RWPE1 (cell line): ENCODE measurements at regions not wholly inside any gene's neighbourhood (a gene's known extent, or its start where the extent isn't known, plus 50 kb on each side); places are given as distances from the start of the nearest gene placed in this dataset.

Source experiments
- CTCF ChIA-PET: fragments of 350-600 bp; sonication (Branson Sonifier 250); formaldehyde crosslinking; extraction: SDS; loops from one replicate; lab custom pipeline; 2021; lab: Yijun Ruan, JAX
- POLR2A ChIA-PET: fragments of 400-600 bp; formaldehyde crosslinking; extraction: SDS; loops from one replicate; lab custom pipeline; 2020; ENCODE audit warnings: antibody characterized with exemption; ENCODE audit not compliant: low non-redundant PET; lab: Yijun Ruan, JAX
- DNase-seq: peaks from one replicate; pipeline ENCODE4 v3.0.0; 2012; ENCODE audit warnings: low spot score
- H3K27ac ChIP-seq: fragments of 450-650 bp; 2 replicates; pipeline ENCODE4 v1.5.1; 2017
- CTCF ChIP-seq: fragments of 450-650 bp; conservative IDR thresholded peaks from 2 replicates; pipeline ENCODE4 v1.5.1; 2017; ENCODE audit warnings: low read depth, mild to moderate bottlenecking

GRCh38 chrX:15098505-15098904 is 171.4 kb downstream of the ASB9 start:
- TF ChIP-seq CTCF: no peak
- no peak for DNase-seq
- ChIA-PET POLR2A (no interaction called here), CTCF (no interaction called here)
- H3K27ac ChIP-seq: no peak overlapping the region

DNA sequence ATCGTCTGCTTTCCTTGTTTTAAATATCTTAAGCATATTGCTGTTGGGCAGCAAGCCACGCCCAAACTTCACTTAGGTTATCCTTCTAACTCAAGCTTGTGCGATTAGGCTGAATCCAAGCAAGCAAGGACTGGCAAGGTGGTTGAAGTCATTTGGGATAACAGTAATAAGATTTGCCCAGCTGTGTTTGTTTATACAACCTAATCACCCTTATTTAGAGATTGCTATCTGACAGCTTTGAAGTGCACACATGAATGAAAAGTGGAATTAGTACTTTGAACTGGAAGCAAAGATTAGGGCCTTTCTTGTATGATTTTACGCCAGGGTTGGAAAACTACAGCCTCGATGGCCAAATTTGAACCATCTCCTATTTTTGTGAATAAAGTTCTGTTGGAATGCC is 182.1 kb downstream of the ASB9 start:
- CTCF ChIA-PET: no interaction called here
- TF ChIP-seq CTCF: no peak
- no peak for DNase-seq
- H3K27ac ChIP-seq: no peak overlapping the region
- POLR2A ChIA-PET: no interaction called here

GRCh38 chrX:15073313-15073712 is 196.6 kb downstream of the ASB9 start:
- DNase-seq: no peak
- ChIA-PET CTCF (no interaction called here), POLR2A (no interaction called here)
- no peak for TF ChIP-seq CTCF
- H3K27ac ChIP-seq: no peak overlapping the region

GRCh38 chrX:15072880-15073279 is 197.0 kb downstream of the ASB9 start:
- ChIA-PET POLR2A (no interaction called here), CTCF (no interaction called here)
- no peak for TF ChIP-seq CTCF
- no peak for DNase-seq
- H3K27ac ChIP-seq: no peak overlapping the region

GRCh38 chrX:15072259-15072658 is 197.6 kb downstream of the ASB9 start:
- TF ChIP-seq CTCF: no peak
- POLR2A ChIA-PET: no interaction called here
- DNase-seq: no peak
- H3K27ac ChIP-seq: no peak overlapping the region
- CTCF ChIA-PET: no interaction called here

- ChIA-PET POLR2A (no interaction called here), CTCF (no interaction called here)
- DNase-seq: no peak
- H3K27ac ChIP-seq: no peak overlapping the region
- TF ChIP-seq CTCF: no peak
These were observed 186.3 kb downstream of the MOSPD2 start for GRCh38 chrX:15059474-15059873.

DNA sequence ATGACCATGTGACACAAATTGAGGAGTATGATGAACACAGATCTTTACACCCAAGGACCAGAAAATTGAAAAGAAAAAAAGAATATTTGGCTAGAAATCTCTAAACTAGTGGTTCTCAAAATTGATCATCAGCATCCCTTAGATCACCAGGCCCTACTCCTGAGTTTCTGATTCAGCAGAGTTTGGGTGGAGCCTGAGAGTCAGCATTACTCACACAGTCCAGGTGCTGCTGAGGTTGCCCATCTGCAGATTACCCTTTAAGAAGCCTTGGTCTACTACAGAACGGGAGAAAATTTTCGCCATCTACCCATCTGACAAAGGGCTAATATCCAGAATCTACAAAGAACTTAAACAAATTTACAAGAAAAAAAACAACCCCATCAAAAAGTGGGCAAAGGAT is 182.8 kb downstream of the MOSPD2 start:
- no peak overlapping the region for H3K27ac ChIP-seq
- ChIA-PET POLR2A (no interaction called here), CTCF (no interaction called here)
- no peak for DNase-seq
- TF ChIP-seq CTCF: no peak
